Osteoblast (primary cell): ENCODE measurements at regions not wholly inside any gene's neighbourhood (a gene's known extent, or its start where the extent isn't known, plus 50 kb on each side); places are given as distances from the start of the nearest gene placed in this dataset.

Source experiments
- DNase-seq: peaks from one replicate; pipeline ENCODE4 v3.0.0; 2011; ENCODE audit warnings: low spot score, mixed read lengths; ENCODE audit not compliant: insufficient read length; ENCODE audit errors: missing footprints
- H2AFZ ChIP-seq: 2 replicates; pipeline ENCODE4 v1.6.0; 2011; ENCODE audit warnings: mild to moderate bottlenecking, low read length
- H3K27ac ChIP-seq: 2 replicates; pipeline ENCODE4 v1.5.1; 2011; ENCODE audit warnings: mild to moderate bottlenecking, low read depth, low read length, moderate library complexity
- H3K27me3 ChIP-seq: 2 replicates; pipeline ENCODE4 v1.6.0; 2012; ENCODE audit warnings: mild to moderate bottlenecking, control low read depth, inconsistent platforms, low read length, moderate library complexity; ENCODE audit not compliant: insufficient read depth
- H3K36me3 ChIP-seq: 2 replicates; pipeline ENCODE4 v1.5.1; 2011; ENCODE audit warnings: mild to moderate bottlenecking, low read length, control low read depth, moderate library complexity; ENCODE audit not compliant: insufficient read depth
- H3K4me1 ChIP-seq: 2 replicates; pipeline ENCODE4 v1.5.1; 2011; ENCODE audit warnings: mild to moderate bottlenecking, low read length, control low read depth, moderate library complexity; ENCODE audit not compliant: insufficient read depth
- H3K4me2 ChIP-seq: 2 replicates; pipeline ENCODE4 v1.6.0; 2011; ENCODE audit warnings: mild to moderate bottlenecking, low read length; ENCODE audit not compliant: insufficient read depth
- H3K4me3 ChIP-seq: fragments of 200-600 bp; sonication (generic); 3 replicates; pipeline ENCODE4 v1.5.1; 2012; ENCODE audit warnings: mild to moderate bottlenecking, low read length, inconsistent platforms; ENCODE audit not compliant: insufficient read depth
- H3K79me2 ChIP-seq: 2 replicates; pipeline ENCODE4 v1.6.0; 2012; ENCODE audit warnings: mild to moderate bottlenecking, low read length, control low read depth, inconsistent platforms; ENCODE audit not compliant: insufficient read depth
- H3K9me3 ChIP-seq: 2 replicates; pipeline ENCODE4 v1.5.1; 2011; ENCODE audit warnings: low read depth, low read length, control low read depth
- H4K20me1 ChIP-seq: 2 replicates; pipeline ENCODE4 v1.6.0; 2012; ENCODE audit warnings: mild to moderate bottlenecking, low read length, control low read depth; ENCODE audit not compliant: insufficient read depth
- TF ChIP-seq, protein P1 (sequence below): IDR thresholded peaks from 2 replicates; pipeline ENCODE4 v1.5.1; 2011; ENCODE audit warnings: mild to moderate bottlenecking, low read depth, low read length, moderate library complexity; ENCODE audit errors: extremely low read depth

- Histone ChIP-seq H3K79me2 (no peaks in the 10 kb centered on the region), H3K36me3 (no peaks in the 10 kb centered on the region), H3K27me3 (peaks cover 22% of the 10 kb centered on the region), H3K9me3 (no peaks in the 10 kb centered on the region), H3K27ac (no peak overlapping the region), H4K20me1 (no peaks in the 10 kb centered on the region), H3K4me1 (no peaks in the 10 kb centered on the region), H3K4me2 (no peak overlapping the region), H3K4me3 (no peak overlapping the region), H2AFZ (no peak overlapping the region)
- TF ChIP-seq, protein P1, sequence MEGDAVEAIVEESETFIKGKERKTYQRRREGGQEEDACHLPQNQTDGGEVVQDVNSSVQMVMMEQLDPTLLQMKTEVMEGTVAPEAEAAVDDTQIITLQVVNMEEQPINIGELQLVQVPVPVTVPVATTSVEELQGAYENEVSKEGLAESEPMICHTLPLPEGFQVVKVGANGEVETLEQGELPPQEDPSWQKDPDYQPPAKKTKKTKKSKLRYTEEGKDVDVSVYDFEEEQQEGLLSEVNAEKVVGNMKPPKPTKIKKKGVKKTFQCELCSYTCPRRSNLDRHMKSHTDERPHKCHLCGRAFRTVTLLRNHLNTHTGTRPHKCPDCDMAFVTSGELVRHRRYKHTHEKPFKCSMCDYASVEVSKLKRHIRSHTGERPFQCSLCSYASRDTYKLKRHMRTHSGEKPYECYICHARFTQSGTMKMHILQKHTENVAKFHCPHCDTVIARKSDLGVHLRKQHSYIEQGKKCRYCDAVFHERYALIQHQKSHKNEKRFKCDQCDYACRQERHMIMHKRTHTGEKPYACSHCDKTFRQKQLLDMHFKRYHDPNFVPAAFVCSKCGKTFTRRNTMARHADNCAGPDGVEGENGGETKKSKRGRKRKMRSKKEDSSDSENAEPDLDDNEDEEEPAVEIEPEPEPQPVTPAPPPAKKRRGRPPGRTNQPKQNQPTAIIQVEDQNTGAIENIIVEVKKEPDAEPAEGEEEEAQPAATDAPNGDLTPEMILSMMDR = no peak
- DNase-seq = no peak
Observed at GRCh38 chr6:87935196-87935595, 112.4 kb upstream of the SPACA1 start.

GRCh38 chr6:87932361-87932760, 115.3 kb upstream of the SPACA1 start:
- Histone ChIP-seq H3K4me2 (no peak overlapping the region), H3K4me1 (peaks cover 3% of the 10 kb centered on the region), H3K27ac (no peak overlapping the region), H3K27me3 (peaks cover 20% of the 10 kb centered on the region), H4K20me1 (no peaks in the 10 kb centered on the region), H3K4me3 (no peak overlapping the region), H2AFZ (no peak overlapping the region), H3K36me3 (no peaks in the 10 kb centered on the region), H3K9me3 (no peaks in the 10 kb centered on the region), H3K79me2 (no peaks in the 10 kb centered on the region)
- TF ChIP-seq, protein P1 = no peak
- DNase-seq = no peak

DNA sequence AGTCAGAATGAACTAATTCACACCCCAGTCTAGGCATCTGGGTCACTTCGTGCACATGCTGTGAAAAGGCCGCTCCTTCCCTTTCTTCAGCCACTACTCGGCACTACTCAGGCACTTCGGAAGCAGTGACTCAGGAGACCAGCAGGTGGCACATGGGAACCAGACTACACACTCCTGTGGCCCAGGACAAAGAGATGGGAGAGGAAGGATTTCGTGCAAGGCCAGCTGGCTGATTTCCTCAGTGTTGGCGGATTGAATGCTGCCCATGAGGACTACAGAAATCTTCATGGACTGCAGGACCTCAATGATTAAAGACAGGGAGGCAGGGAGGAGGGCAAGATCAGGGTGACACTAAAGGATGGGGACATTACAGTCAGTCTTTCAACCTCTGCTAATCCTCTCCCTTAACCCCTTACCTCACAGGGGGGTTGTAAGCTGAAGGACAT, 117.8 kb upstream of the SPACA1 start:
- H3K9me3 ChIP-seq = no peaks in the 10 kb centered on the region
- no peak overlapping the region for H3K4me3 ChIP-seq
- no peak overlapping the region for H3K27ac ChIP-seq
- H3K36me3 ChIP-seq = no peaks in the 10 kb centered on the region
- H2AFZ ChIP-seq = peak overlapping the region; percentile 74
- H3K4me1 ChIP-seq = peaks cover 3% of the 10 kb centered on the region
- peaks cover 20% of the 10 kb centered on the region for H3K27me3 ChIP-seq
- H3K4me2 ChIP-seq = peak overlapping the region; percentile 60
- H4K20me1 ChIP-seq = no peaks in the 10 kb centered on the region
- peak; percentile 85 for DNase-seq
- H3K79me2 ChIP-seq = no peaks in the 10 kb centered on the region
- TF ChIP-seq, protein P1 = peak; percentile 92

DNA sequence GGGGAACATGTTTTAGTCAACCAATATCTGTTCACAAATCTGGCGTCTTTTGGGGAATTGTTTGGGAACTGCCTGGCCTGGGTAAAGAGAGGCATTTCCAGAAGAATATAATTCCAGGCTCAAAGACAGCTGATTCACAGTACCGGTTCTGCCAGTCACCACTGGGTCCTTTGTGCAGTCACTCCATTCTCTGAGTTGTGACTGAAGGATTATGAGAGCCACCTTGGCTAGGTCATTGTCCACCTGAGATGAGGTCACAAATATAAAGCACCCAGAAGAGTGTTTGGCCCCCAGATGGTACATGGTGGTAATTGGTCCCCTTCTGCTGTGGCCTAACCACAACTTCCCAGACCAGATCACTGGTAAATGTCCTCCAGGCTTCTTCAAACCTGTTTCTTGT, 121.0 kb upstream of the SPACA1 start:
- H3K36me3 ChIP-seq = no peaks in the 10 kb centered on the region
- H4K20me1 ChIP-seq = no peaks in the 10 kb centered on the region
- H3K4me2 ChIP-seq = no peak overlapping the region
- H2AFZ ChIP-seq = no peak overlapping the region
- H3K4me3 ChIP-seq = no peak overlapping the region
- H3K4me1 ChIP-seq = peaks cover 3% of the 10 kb centered on the region
- DNase-seq = no peak
- TF ChIP-seq, protein P1 = no peak
- peaks cover 1% of the 10 kb centered on the region for H3K27me3 ChIP-seq
- no peak overlapping the region for H3K27ac ChIP-seq
- H3K79me2 ChIP-seq = no peaks in the 10 kb centered on the region
- no peaks in the 10 kb centered on the region for H3K9me3 ChIP-seq
